Fibroblast of lung (primary cell): ENCODE measurements at regions not wholly inside any gene's neighbourhood (a gene's known extent, or its start where the extent isn't known, plus 50 kb on each side); places are given as distances from the start of the nearest gene placed in this dataset.
A peak's percentile ranks its signal among the peaks of the same experiment; 100 is the strongest.

Experiments used
- DNase-seq, 2 donors: peaks; one replicate each; pipeline versions ENCODE4 v3.0.0 to v3.0.0-alpha.2; 2010; ENCODE audit warnings: low read depth in 2 of 2
- H2AFZ ChIP-seq: 2 replicates; pipeline ENCODE4 v1.5.1; 2012; ENCODE audit warnings: low read length, control low read depth, inconsistent platforms
- H3K27ac ChIP-seq: 2 replicates; pipeline ENCODE4 v1.5.1; 2011; ENCODE audit warnings: low read length, control low read depth; ENCODE audit not compliant: insufficient read depth
- H3K27me3 ChIP-seq: 2 replicates; pipeline ENCODE4 v1.5.1; 2011; ENCODE audit warnings: mild to moderate bottlenecking, low read length; ENCODE audit not compliant: control insufficient read depth, insufficient read depth
- H3K36me3 ChIP-seq: 2 replicates; pipeline ENCODE4 v1.5.1; 2011; ENCODE audit warnings: low read length; ENCODE audit not compliant: control insufficient read depth, insufficient read depth
- H3K4me1 ChIP-seq: 2 replicates; pipeline ENCODE4 v1.5.1; 2011; ENCODE audit warnings: low read length; ENCODE audit not compliant: control insufficient read depth, insufficient read depth; ENCODE audit errors: extremely low read depth
- H3K4me2 ChIP-seq: 2 replicates; pipeline ENCODE4 v1.5.1; 2011; ENCODE audit warnings: low read length, control low read depth; ENCODE audit not compliant: insufficient read depth; ENCODE audit errors: extremely low read depth
- H3K4me3 ChIP-seq, 4 experiments: fragments of 200-600 bp in 1 of 4; sonication (generic) in 1 of 4; replicated peaks in 1 of 4; 2 replicates each; pipeline ENCODE4 v1.5.1; 2011 to 2016; ENCODE audit warnings: low read length in 4 of 4, low read depth in 3 of 4, mild to moderate bottlenecking in 3 of 4, control low read depth in 2 of 4, inconsistent platforms in 1 of 4, mixed read lengths in 1 of 4; ENCODE audit not compliant: insufficient read depth in 1 of 4; ENCODE audit errors: control extremely low read depth in 1 of 4
- H3K79me2 ChIP-seq: 2 replicates; pipeline ENCODE4 v1.5.1; 2012; ENCODE audit warnings: mild to moderate bottlenecking, low read length, inconsistent platforms; ENCODE audit not compliant: control insufficient read depth, insufficient read depth
- H3K9ac ChIP-seq: 2 replicates; pipeline ENCODE4 v1.5.1; 2011; ENCODE audit warnings: mild to moderate bottlenecking, low read length, control low read depth; ENCODE audit not compliant: insufficient read depth
- H3K9me3 ChIP-seq: 2 replicates; pipeline ENCODE4 v1.5.1; 2012; ENCODE audit warnings: low read depth, low read length; ENCODE audit not compliant: control insufficient read depth, insufficient read depth
- H4K20me1 ChIP-seq: 2 replicates; pipeline ENCODE4 v1.5.1; 2011; ENCODE audit warnings: low read length; ENCODE audit not compliant: control insufficient read depth, insufficient read depth; ENCODE audit errors: extremely low read depth
- CTCF ChIP-seq, 2 donors: IDR thresholded peaks in 1 of 2; conservative IDR thresholded peaks in 1 of 2; 1 replicate in 1 of 2; 2 replicates in 1 of 2; pipeline ENCODE4 v1.5.1; 2011 to 2012; ENCODE audit warnings: low read length in 2 of 2, control low read depth in 1 of 2, inconsistent platforms in 1 of 2, low read depth in 1 of 2, mild to moderate bottlenecking in 1 of 2
- EZH2 ChIP-seq: IDR thresholded peaks from 2 replicates; pipeline ENCODE4 v1.5.1; 2012; ENCODE audit warnings: low read length, control low read depth, mild to moderate bottlenecking; ENCODE audit errors: missing control alignments

GRCh38 chr17:83149029-83149725 lies 69.8 kb downstream of the METRNL start:
- H3K4me2 ChIP-seq, result no peak overlapping the region
- H3K9me3 ChIP-seq, result no peaks in the 10 kb centered on the region
- H3K4me3 ChIP-seq, result no peak overlapping the region
- H3K27ac ChIP-seq, result no peak overlapping the region
- peaks cover 7% of the 10 kb centered on the region for H3K4me1 ChIP-seq
- H3K79me2 ChIP-seq, result no peaks in the 10 kb centered on the region
- no peaks in the 10 kb centered on the region for H3K36me3 ChIP-seq
- DNase-seq, result no peak
- H3K27me3 ChIP-seq, result peaks cover 17% of the 10 kb centered on the region
- no peak overlapping the region for H3K9ac ChIP-seq
- TF ChIP-seq EZH2, result no peak
- H2AFZ ChIP-seq, result no peak overlapping the region
- no peaks in the 10 kb centered on the region for H4K20me1 ChIP-seq

GRCh38 chr17:83149761-83150251 lies 70.4 kb downstream of the METRNL start:
- Histone ChIP-seq H3K4me2 (no peak overlapping the region), H3K27ac (no peak overlapping the region), H4K20me1 (no peaks in the 10 kb centered on the region), H2AFZ (no peak overlapping the region), H3K36me3 (no peaks in the 10 kb centered on the region), H3K9me3 (no peaks in the 10 kb centered on the region), H3K27me3 (peaks cover 15% of the 10 kb centered on the region), H3K79me2 (no peaks in the 10 kb centered on the region), H3K9ac (no peak overlapping the region), H3K4me3 (no peak overlapping the region), H3K4me1 (peaks cover 5% of the 10 kb centered on the region)
- no peak for TF ChIP-seq EZH2
- TF ChIP-seq CTCF (conservative IDR thresholded peaks at IDR 0.05 in 1 of 2, IDR thresholded peaks at IDR 0.05 in 1 of 2; ENCODE audit: low read depth in 1 of 2, low read length in 2 of 2), result no peak
- DNase-seq, result peak in 1 of 2 donors; percentile 25

- no peak overlapping the region for H3K4me2 ChIP-seq
- peaks cover 5% of the 10 kb centered on the region for H3K4me1 ChIP-seq
- DNase-seq, result no peak
- TF ChIP-seq EZH2 (no peak), CTCF (conservative IDR thresholded peaks at IDR 0.05 in 1 of 2, IDR thresholded peaks at IDR 0.05 in 1 of 2; ENCODE audit: low read depth in 1 of 2, low read length in 2 of 2) (no peak)
- H3K27ac ChIP-seq, result no peak overlapping the region
- H3K9me3 ChIP-seq, result no peaks in the 10 kb centered on the region
- no peaks in the 10 kb centered on the region for H3K36me3 ChIP-seq
- H3K79me2 ChIP-seq, result no peaks in the 10 kb centered on the region
- H3K9ac ChIP-seq, result no peak overlapping the region
- H3K27me3 ChIP-seq, result peaks cover 14% of the 10 kb centered on the region
- no peak overlapping the region for H3K4me3 ChIP-seq
- no peaks in the 10 kb centered on the region for H4K20me1 ChIP-seq
- no peak overlapping the region for H2AFZ ChIP-seq
Observed at GRCh38 chr17:83150369-83151055, 71.1 kb downstream of the METRNL start.
